Right lobe of liver (tissue), 4 donors: ENCODE measurements at regions not wholly inside any gene's neighbourhood (a gene's known extent, or its start where the extent isn't known, plus 50 kb on each side); places are given as distances from the start of the nearest gene placed in this dataset.

Experiments used
- CTCF ChIP-seq, 4 donors: fragments of 200-600 bp in 3 of 4; fragments of 450-650 bp in 1 of 4; IDR thresholded peaks; one replicate each; pipeline versions ENCODE4 v1.5.1 to v1.8.0; 2016 to 2022; ENCODE audit warnings: antibody characterized with exemption in 4 of 4, mild to moderate bottlenecking in 2 of 4
- POLR2A ChIP-seq: fragments of 450-650 bp; IDR thresholded peaks from one replicate; pipeline ENCODE4 v1.6.1; 2017; ENCODE audit warnings: antibody characterized with exemption, mild to moderate bottlenecking
- donor health status: DM: no; HTN: no; CAD: no.
- donor health status: DM: no; HTN: no; CAD: no.
- donor health status: DM: no; HTN: yes; CAD: no.

- TF ChIP-seq CTCF (IDR thresholded peaks at IDR 0.05) (no peak), POLR2A (no peak)
Observed at GRCh38 chr17:31608659-31609254, 217.3 kb downstream of the RAB11FIP4 start.
